ENCODE measurements at regions not wholly inside any gene's neighbourhood (a gene's known extent, or its start where the extent isn't known, plus 50 kb on each side); places are given as distances from the start of the nearest gene placed in this dataset.

DNA sequence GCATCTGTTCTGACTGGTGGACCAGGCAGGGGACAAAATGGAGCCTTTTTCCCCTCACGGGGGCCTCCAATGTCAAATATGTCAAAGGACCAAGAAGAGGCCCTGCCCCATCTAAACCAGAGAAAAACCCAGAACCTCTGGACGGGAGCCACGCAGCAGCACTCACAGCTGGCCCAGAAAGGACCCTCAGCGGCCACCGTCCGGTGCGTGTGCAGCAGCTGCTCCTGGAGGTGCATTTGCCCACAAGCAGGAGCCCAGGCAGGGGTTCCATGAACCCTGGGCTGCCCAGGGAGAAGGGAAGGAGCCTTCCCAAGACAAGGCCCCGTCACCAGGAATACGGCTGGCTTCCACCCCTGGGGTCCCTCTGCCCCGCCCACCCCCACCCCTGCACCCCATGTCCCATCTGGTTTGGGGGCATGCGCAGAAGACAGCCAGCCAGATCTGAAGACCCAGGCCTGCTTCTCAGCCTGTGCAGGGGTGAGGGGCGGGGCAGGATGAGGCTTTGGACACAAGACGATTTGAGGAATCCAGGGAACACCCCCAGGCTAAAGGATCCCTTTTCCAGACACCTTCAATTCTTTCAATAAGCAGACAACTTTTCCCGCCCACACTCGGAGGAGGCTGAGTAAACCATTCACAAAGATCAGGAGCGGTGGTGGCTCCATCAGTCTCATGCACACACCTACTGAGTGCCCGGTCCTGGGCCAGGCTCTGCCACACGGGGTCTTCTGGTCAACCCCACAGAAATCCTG, 423.1 kb downstream of the SHANK2 start:
- WGBS (ENCODE audit: low lambda C conversion rate): 100% methylated on average over 5 of the region's 18 CpGs
- no peak overlapping the region for H3K4me3 ChIP-seq (replicated peaks in 1 of 3; ENCODE audit: insufficient read depth in 1 of 3, low read depth in 2 of 3, low read length in 3 of 3)
- FAIRE-seq (no peak), DNase-seq (ENCODE audit: low spot score) (no peak), ATAC-seq (no peak; the same call in 2 of the 3 replicates)
- H3K27ac ChIP-seq (ENCODE audit: extremely low read length, insufficient read depth, low read length): no peak overlapping the region
- H3K79me2 ChIP-seq (ENCODE audit: insufficient read depth, low read length): no peaks in the 10 kb centered on the region
- in situ Hi-C loops (cut with HindIII; ENCODE audit: extremely low pct_ligation_motif_present, low pct_unique_long_range_greater_than_20kb) (no loop called here), intact Hi-C loops (cut with micrococcal nuclease; ENCODE audit: unreplicated experiment) (no loop called here)
- ChIA-PET CTCF (ENCODE audit: low intra/inter-chr PET ratio, low total read pairs) (no interaction called here), POLR2A (no interaction called here)
- no peak for TF ChIP-seq RAD21 (CRISPR knock-in tag; IDR thresholded peaks at IDR 0.05)
- TF ChIP-seq ZFP41 (CRISPR knock-in tag; IDR thresholded peaks at IDR 0.05; ENCODE audit: borderline replicate concordance): no peak
- no peak overlapping the region for H3K4me2 ChIP-seq (ENCODE audit: low read depth, low read length)
- H4K20me1 ChIP-seq (ENCODE audit: insufficient read depth, low read length): peaks cover 3% of the 10 kb centered on the region; the same call in 1 of the 2 replicates
- H3K4me1 ChIP-seq (ENCODE audit: insufficient read depth, low read length): no peaks in the 10 kb centered on the region
- H3K27me3 ChIP-seq (ENCODE audit: control insufficient read depth in 1 of 2, insufficient read depth in 2 of 2, low read length in 2 of 2): no peaks in the 10 kb centered on the region
- no TSS peak for BruUV-seq (replicated peaks)
- H3K9ac ChIP-seq (ENCODE audit: insufficient read depth, low read depth, low read length): no peak overlapping the region
- no peaks in the 10 kb centered on the region for H3K9me3 ChIP-seq (ENCODE audit: low read length)
- H3K36me3 ChIP-seq (replicated peaks in 1 of 2; ENCODE audit: control insufficient read depth in 1 of 2, insufficient read depth in 2 of 2, low read length in 2 of 2): peaks cover 10 to 17% of the 10 kb centered on the region in 2 experiments; a peak in 4 of 5 replicates
- H2AFZ ChIP-seq (ENCODE audit: low read length): no peak overlapping the region

DNA sequence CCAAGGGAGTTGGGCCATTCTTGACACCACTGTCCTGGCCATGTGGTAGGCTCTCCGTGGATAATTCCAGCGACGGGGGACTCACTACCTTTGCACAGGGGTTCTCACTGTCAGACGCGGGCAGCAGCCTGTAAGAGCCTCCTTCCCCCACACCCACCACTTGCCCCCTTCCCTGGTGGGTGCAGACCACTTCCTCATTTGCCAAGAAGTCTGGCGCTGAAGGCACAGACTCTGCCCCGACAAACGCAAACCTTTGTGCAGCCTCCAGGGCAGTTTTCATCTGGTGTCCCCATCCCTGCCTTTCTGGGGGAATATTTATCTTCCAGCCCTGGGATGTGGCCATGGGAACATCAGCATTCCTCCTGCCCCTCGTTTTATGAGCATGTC, 422.5 kb downstream of the SHANK2 start:
- 95% methylated on average over 5 of the region's 9 CpGs for WGBS (ENCODE audit: low lambda C conversion rate)
- Histone ChIP-seq H3K36me3 (replicated peaks in 1 of 2; ENCODE audit: control insufficient read depth in 1 of 2, insufficient read depth in 2 of 2, low read length in 2 of 2) (peaks cover 12 to 19% of the 10 kb centered on the region in 2 experiments; a peak in 4 of 5 replicates), H4K20me1 (ENCODE audit: insufficient read depth, low read length) (no peaks in the 10 kb centered on the region; the same call in 1 of the 2 replicates), H3K9me3 (ENCODE audit: low read length) (no peaks in the 10 kb centered on the region), H3K79me2 (ENCODE audit: insufficient read depth, low read length) (no peaks in the 10 kb centered on the region), H3K27me3 (ENCODE audit: control insufficient read depth in 1 of 2, insufficient read depth in 2 of 2, low read length in 2 of 2) (no peaks in the 10 kb centered on the region), H3K4me3 (replicated peaks in 1 of 3; ENCODE audit: insufficient read depth in 1 of 3, low read depth in 2 of 3, low read length in 3 of 3) (no peak overlapping the region), H3K4me2 (ENCODE audit: low read depth, low read length) (no peak overlapping the region), H3K27ac (ENCODE audit: extremely low read length, insufficient read depth, low read length) (no peak overlapping the region), H3K9ac (ENCODE audit: insufficient read depth, low read depth, low read length) (no peak overlapping the region), H3K4me1 (ENCODE audit: insufficient read depth, low read length) (no peaks in the 10 kb centered on the region), H2AFZ (ENCODE audit: low read length) (no peak overlapping the region)
- DNase-seq (ENCODE audit: low spot score) (no peak), FAIRE-seq (no peak), ATAC-seq (no peak)
- no TSS peak for BruUV-seq (replicated peaks)
- in situ Hi-C loops (cut with HindIII; ENCODE audit: extremely low pct_ligation_motif_present, low pct_unique_long_range_greater_than_20kb): no loop called here
- ChIA-PET CTCF (ENCODE audit: low intra/inter-chr PET ratio, low total read pairs) (no interaction called here), POLR2A (no interaction called here)
- intact Hi-C loops (cut with micrococcal nuclease; ENCODE audit: unreplicated experiment): no loop called here
- TF ChIP-seq, protein P1, sequence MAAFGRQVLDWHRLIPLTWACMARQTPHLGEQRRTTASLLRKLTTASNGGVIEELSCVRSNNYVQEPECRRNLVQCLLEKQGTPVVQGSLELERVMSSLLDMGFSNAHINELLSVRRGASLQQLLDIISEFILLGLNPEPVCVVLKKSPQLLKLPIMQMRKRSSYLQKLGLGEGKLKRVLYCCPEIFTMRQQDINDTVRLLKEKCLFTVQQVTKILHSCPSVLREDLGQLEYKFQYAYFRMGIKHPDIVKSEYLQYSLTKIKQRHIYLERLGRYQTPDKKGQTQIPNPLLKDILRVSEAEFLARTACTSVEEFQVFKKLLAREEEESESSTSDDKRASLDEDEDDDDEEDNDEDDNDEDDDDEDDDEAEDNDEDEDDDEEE (CRISPR knock-in tag; IDR thresholded peaks at IDR 0.05): no peak
- TF ChIP-seq, protein P2, sequence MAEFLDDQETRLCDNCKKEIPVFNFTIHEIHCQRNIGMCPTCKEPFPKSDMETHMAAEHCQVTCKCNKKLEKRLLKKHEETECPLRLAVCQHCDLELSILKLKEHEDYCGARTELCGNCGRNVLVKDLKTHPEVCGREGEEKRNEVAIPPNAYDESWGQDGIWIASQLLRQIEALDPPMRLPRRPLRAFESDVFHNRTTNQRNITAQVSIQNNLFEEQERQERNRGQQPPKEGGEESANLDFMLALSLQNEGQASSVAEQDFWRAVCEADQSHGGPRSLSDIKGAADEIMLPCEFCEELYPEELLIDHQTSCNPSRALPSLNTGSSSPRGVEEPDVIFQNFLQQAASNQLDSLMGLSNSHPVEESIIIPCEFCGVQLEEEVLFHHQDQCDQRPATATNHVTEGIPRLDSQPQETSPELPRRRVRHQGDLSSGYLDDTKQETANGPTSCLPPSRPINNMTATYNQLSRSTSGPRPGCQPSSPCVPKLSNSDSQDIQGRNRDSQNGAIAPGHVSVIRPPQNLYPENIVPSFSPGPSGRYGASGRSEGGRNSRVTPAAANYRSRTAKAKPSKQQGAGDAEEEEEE (CRISPR knock-in tag; IDR thresholded peaks at IDR 0.05; ENCODE audit: borderline replicate concordance): no peak
- TF ChIP-seq GZF1 (CRISPR knock-in tag; IDR thresholded peaks at IDR 0.05): no peak
- TF ChIP-seq ZNF713 (CRISPR knock-in tag; IDR thresholded peaks at IDR 0.05): no peak
- no peak for TF ChIP-seq ZNF850 (CRISPR knock-in tag; conservative IDR thresholded peaks at IDR 0.05)
- no peak for TF ChIP-seq NFE2L1 (CRISPR knock-in tag; IDR thresholded peaks at IDR 0.05; ENCODE audit: borderline replicate concordance)
- no peak for TF ChIP-seq HMG20B (CRISPR knock-in tag; conservative IDR thresholded peaks at IDR 0.05)
- no peak for TF ChIP-seq ZNF124 (CRISPR knock-in tag; IDR thresholded peaks at IDR 0.05)
- no peak for TF ChIP-seq FOXA1 (IDR thresholded peaks at IDR 0.05)
- no peak for TF ChIP-seq FOXA1 (CRISPR knock-in tag; IDR thresholded peaks at IDR 0.05)
- no peak for TF ChIP-seq ZNF282 (IDR thresholded peaks at IDR 0.05; ENCODE audit: partially characterized antibody)
- no peak for TF ChIP-seq ZNF101 (CRISPR knock-in tag; IDR thresholded peaks at IDR 0.05; ENCODE audit: borderline replicate concordance, low read depth)
- TF ChIP-seq HNRNPK (IDR thresholded peaks at IDR 0.05; ENCODE audit: low read depth, low read length, poor library complexity, severe bottlenecking): no peak
- no peak for TF ChIP-seq ZNF749 (CRISPR knock-in tag; IDR thresholded peaks at IDR 0.05; ENCODE audit: borderline replicate concordance)
- TF ChIP-seq ZNF296 (CRISPR knock-in tag; conservative IDR thresholded peaks at IDR 0.05): no peak
- no peak for TF ChIP-seq ETV5 (CRISPR knock-in tag; IDR thresholded peaks at IDR 0.05; ENCODE audit: borderline replicate concordance)
